Naive thymus-derived CD8-positive, alpha-beta T cell (primary cell): ENCODE measurements at regions not wholly inside any gene's neighbourhood (a gene's known extent, or its start where the extent isn't known, plus 50 kb on each side); places are given as distances from the start of the nearest gene placed in this dataset.

Experiments used
- ATAC-seq, 2 donors: fragments of 150-1000 bp; cut with Tn5 transposase in 1 of 2; sonication (Bioruptor Pico), chemical (Tn5 transposase) in 1 of 2; 1 replicate in 1 of 2; 2 replicates in 1 of 2; pipeline ENCODE4 v1.10.0; 2021; ENCODE audit warnings: mild to moderate bottlenecking in 2 of 2, moderate library complexity in 2 of 2
- POLR2A ChIA-PET: fragments of 350-600 bp; sonication (Branson Sonifier 250); formaldehyde crosslinking; loops from one replicate; lab custom pipeline; 2021; ENCODE audit warnings: antibody characterized with exemption; lab: Charles Lee
- DNase-seq, 10 donors: peaks; one replicate each; pipeline versions ENCODE4 v3.0.0 to v3.0.0-alpha.2; 2020 to 2022
- H3K27ac Mint-ChIP-seq, 10 donors: one replicate each; pipeline ENCODE4 v1.8.0; 2020 to 2022; ENCODE audit warnings: mild to moderate bottlenecking in 10 of 10, mixed read lengths in 10 of 10, moderate library complexity in 4 of 10, inconsistent platforms in 1 of 10
- H3K27me3 Mint-ChIP-seq, 5 donors: one replicate each; pipeline ENCODE4 v1.8.0; 2021 to 2022; ENCODE audit warnings: mixed read lengths in 5 of 5
- H3K36me3 Mint-ChIP-seq, 3 donors: one replicate each; pipeline ENCODE4 v1.8.0; 2020 to 2022; ENCODE audit warnings: mixed read lengths in 3 of 3, mild to moderate bottlenecking in 2 of 3, inconsistent platforms in 1 of 3
- H3K4me1 Mint-ChIP-seq, 4 donors: one replicate each; pipeline ENCODE4 v1.8.0; 2021 to 2022; ENCODE audit warnings: mixed read lengths in 4 of 4
- H3K4me3 Mint-ChIP-seq, 10 donors: one replicate each; pipeline ENCODE4 v1.8.0; 2020 to 2022; ENCODE audit warnings: mild to moderate bottlenecking in 10 of 10, mixed read lengths in 10 of 10, moderate library complexity in 6 of 10, inconsistent platforms in 1 of 10
- H3K9me3 Mint-ChIP-seq, 9 donors: one replicate each; pipeline ENCODE4 v1.8.0; 2020 to 2022; ENCODE audit warnings: mixed read lengths in 9 of 9, mild to moderate bottlenecking in 3 of 9, inconsistent platforms in 1 of 9, moderate library complexity in 1 of 9

DNA sequence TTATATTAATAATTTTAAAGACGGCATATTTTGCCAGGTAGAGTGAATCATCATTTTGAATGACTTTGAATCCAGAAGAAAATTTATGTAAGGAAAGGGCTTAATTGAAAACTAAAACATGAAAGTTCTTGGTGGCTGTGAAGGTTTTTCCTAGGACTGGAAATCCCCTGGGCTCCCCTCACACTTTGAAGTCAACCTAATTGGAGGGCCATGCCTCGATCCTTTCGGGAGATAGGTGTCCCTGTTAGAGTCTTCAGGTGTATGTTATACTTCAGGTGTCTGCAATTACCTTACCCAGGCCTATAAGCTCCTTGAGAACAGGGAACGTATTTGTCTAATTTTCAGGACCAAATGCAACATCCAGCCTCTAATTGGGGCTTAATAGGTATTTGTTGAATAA is 73.0 kb downstream of the ARL4C start:
- no peaks in the 10 kb centered on the region for H3K36me3 Mint-ChIP-seq
- peak overlapping the region; percentile 96 to 100 (median 100) for H3K27ac Mint-ChIP-seq
- no peak for ATAC-seq
- DNase-seq = no peak
- H3K27me3 Mint-ChIP-seq = no peaks in the 10 kb centered on the region
- peaks cover 0 to under 1% (median 0%) of the 10 kb centered on the region in 9 donors for H3K9me3 Mint-ChIP-seq
- H3K4me1 Mint-ChIP-seq = peaks cover 43 to 97% (median 94%) of the 10 kb centered on the region in 4 donors
- peak overlapping the region in 7 of 10 donors; percentile 10 to 88 (median 32) for H3K4me3 Mint-ChIP-seq
- POLR2A ChIA-PET = interaction anchor here (1.0 to 18.2 kb wide), 6 partner anchors 19 to 132 kb away, joined by 3 to 593 read pairs (median 58); partner anchors contain the start of gene ARL4C

DNA sequence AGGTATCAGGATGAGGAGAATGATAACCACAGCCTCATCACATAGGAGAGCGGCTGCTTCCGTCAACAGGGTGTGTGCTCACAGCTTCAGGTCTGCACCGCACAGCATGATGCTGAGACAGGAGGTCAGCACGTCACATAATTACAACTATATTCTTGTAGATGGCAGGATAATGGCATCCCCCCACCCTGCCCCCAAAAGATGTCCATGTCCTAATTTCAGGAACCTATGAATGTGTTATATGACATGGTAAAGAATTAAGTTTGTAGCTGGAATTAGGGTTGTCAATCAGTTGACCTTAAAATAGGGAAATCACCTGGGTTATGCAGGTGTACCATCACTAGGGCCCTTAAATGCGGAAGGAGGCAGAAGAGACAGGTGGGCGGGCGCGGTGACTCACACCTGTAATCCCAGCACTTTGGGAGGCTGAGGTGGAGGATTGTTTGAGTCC is 73.9 kb downstream of the ARL4C start:
- H3K27me3 Mint-ChIP-seq = no peaks in the 10 kb centered on the region
- peaks cover 0 to 9% (median 4%) of the 10 kb centered on the region in 3 donors for H3K36me3 Mint-ChIP-seq
- peak overlapping the region; percentile 96 to 100 (median 100) for H3K27ac Mint-ChIP-seq
- H3K4me1 Mint-ChIP-seq = peaks cover 48 to 94% (median 89%) of the 10 kb centered on the region in 4 donors
- H3K4me3 Mint-ChIP-seq = peak overlapping the region; percentile 44 to 86 (median 80)
- peak; percentile 50 to 76 for ATAC-seq
- H3K9me3 Mint-ChIP-seq = peaks cover 0 to 10% (median 7%) of the 10 kb centered on the region in 9 donors
- DNase-seq = peak in 9 of 10 donors; percentile 32 to 88 (median 77)
- POLR2A ChIA-PET = interaction anchor here (0.6 to 18.2 kb wide), 14 partner anchors 10 to 287 kb away, joined by 3 to 593 read pairs (median 6); partner anchors contain the start of gene ARL4C

DNA sequence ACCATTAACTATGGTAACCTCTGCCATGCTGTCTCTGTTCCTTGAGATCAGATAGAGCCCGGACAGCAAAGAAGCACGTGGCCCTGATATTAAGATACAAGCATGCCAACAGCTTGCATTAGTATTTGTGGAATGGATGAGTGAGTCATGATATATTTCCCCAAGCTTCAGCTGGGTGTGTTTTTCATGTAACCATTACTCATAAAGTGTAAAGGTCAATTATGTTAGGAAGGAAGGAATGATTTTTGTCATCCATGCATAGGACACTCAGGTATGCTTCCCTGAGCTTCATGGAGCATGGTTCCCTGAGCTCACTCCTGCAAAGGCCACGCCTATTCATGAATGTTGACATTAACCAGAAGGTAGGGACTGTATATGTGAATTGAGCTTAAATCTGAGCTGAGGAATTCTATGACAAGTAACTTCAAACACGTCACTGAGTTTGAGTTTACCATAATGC is 74.6 kb downstream of the ARL4C start:
- H3K27me3 Mint-ChIP-seq = no peaks in the 10 kb centered on the region

DNA sequence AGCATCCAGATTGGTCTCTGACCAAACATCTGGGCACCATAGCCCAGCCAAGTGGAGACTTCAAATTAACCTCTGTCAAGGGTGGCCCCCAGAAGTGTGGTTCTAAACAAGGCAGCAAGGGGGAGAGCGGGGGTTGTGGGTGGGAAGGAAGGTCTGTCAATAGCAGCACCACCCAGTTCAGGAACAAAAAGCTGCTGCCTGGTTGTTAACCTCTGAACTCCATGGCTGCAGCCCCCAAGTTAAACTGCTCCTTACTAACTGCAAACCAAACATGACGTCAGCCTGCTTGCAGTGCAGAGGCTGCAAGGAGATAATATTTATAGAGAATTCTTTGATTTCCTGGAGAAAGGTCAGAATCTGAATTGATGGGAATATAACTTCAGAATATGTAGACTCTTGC is 76.5 kb downstream of the ARL4C start:
- H3K9me3 Mint-ChIP-seq = peaks cover 0 to 10% (median 7%) of the 10 kb centered on the region in 9 donors
- peak; percentile 35 to 39 for ATAC-seq

More for the DNA sequence above, 74.6 kb downstream of the ARL4C start:
- H3K4me1 Mint-ChIP-seq = peaks cover 43 to 87% (median 82%) of the 10 kb centered on the region in 4 donors
- ATAC-seq = no peak
- POLR2A ChIA-PET = interaction anchor here (0.6 to 18.2 kb wide), 15 partner anchors 10 to 286 kb away, joined by 3 to 593 read pairs (median 5); partner anchors contain the start of gene ARL4C
- peaks cover 0 to 10% (median 7%) of the 10 kb centered on the region in 9 donors for H3K9me3 Mint-ChIP-seq
- H3K4me3 Mint-ChIP-seq = peak overlapping the region; percentile 44 to 86 (median 80)
- peaks cover 0 to 13% (median 4%) of the 10 kb centered on the region in 3 donors for H3K36me3 Mint-ChIP-seq
- no peak for DNase-seq
- peak overlapping the region; percentile 96 to 100 (median 100) for H3K27ac Mint-ChIP-seq

DNA sequence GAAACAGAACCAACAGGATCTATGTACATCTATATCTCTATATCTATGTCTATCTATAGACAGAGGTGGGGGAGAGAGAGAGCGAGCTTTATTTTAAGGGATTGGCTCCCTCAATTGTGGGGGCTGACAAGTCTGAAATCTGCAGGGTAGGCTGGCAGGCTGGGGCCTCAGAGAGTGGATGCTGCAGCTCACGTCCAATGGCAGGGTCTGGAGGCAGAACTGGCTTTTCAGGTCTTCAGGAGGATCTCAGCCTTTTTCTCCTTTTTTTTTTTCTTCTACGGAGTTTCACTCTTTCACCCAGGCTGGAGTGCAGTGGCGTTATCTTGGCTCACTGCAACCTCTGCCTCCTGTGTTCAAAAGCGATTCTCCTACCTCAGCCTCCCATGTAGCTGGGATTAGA is 77.2 kb downstream of the ARL4C start:
- ATAC-seq = no peak
- no peaks in the 10 kb centered on the region for H3K27me3 Mint-ChIP-seq
- H3K4me3 Mint-ChIP-seq = peak overlapping the region in 4 of 10 donors; percentile 21 to 67 (median 62)
- DNase-seq = no peak
- peaks cover 0 to 16% (median 4%) of the 10 kb centered on the region in 3 donors for H3K36me3 Mint-ChIP-seq
- peaks cover 35 to 72% (median 71%) of the 10 kb centered on the region in 4 donors for H3K4me1 Mint-ChIP-seq
- peak overlapping the region; percentile 93 to 100 (median 100) for H3K27ac Mint-ChIP-seq
- POLR2A ChIA-PET = interaction anchor here (0.9 to 18.2 kb wide), 8 partner anchors 24 to 130 kb away, joined by 3 to 593 read pairs (median 6); partner anchors contain the start of gene ARL4C
- peaks cover 0 to 13% (median 7%) of the 10 kb centered on the region in 9 donors for H3K9me3 Mint-ChIP-seq

More for the DNA sequence above, 76.5 kb downstream of the ARL4C start:
- Mint-ChIP-seq H3K27ac (peak overlapping the region; percentile 93 to 100 (median 100)), H3K27me3 (no peaks in the 10 kb centered on the region), H3K4me1 (peaks cover 36 to 72% (median 71%) of the 10 kb centered on the region in 4 donors), H3K4me3 (peak overlapping the region in 7 of 10 donors; percentile 24 to 75 (median 64)), H3K36me3 (peaks cover 0 to 16% (median 4%) of the 10 kb centered on the region in 3 donors)
- DNase-seq = peak in 8 of 10 donors; percentile 11 to 80 (median 58)
- POLR2A ChIA-PET = interaction anchor here (0.5 to 18.2 kb wide), 13 partner anchors 12 to 285 kb away, joined by 3 to 593 read pairs (median 4); partner anchors contain the start of gene ARL4C

DNA sequence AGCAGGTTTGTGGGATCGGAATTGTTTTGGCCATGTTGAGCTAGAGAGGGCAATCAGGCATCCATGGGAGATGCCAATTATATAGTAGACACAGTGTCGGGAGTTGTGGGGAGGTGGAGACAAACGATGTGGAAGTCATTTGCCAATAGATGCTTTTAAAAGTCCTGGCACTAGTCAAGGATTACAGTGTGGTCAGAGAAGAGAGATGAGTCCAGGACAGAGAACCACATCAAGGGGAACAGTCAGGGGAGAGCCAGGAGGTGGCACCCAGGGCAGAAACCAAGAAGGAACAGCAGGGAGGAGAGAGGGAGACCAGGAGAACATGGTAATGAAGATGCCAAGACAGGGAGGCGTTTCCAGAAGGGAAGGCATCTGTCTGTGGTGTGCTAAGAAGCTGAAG is 81.2 kb downstream of the ARL4C start:
- no peak overlapping the region for H3K4me3 Mint-ChIP-seq
- no peak for ATAC-seq
- peaks cover 29 to 53% (median 50%) of the 10 kb centered on the region in 4 donors for H3K4me1 Mint-ChIP-seq
- peak overlapping the region in 6 of 10 donors; percentile 0 to 71 (median 48) for H3K27ac Mint-ChIP-seq
- no peak for DNase-seq
- peaks cover 0 to 16% (median 4%) of the 10 kb centered on the region in 3 donors for H3K36me3 Mint-ChIP-seq
- H3K9me3 Mint-ChIP-seq = peaks cover 0 to 13% (median 7%) of the 10 kb centered on the region in 9 donors
- no peaks in the 10 kb centered on the region for H3K27me3 Mint-ChIP-seq
- POLR2A ChIA-PET = interaction anchor here (0.9 kb wide), 1 partner anchor 15 kb away, joined by 3 read pairs; no protein-coding TSS in a partner anchor

DNA sequence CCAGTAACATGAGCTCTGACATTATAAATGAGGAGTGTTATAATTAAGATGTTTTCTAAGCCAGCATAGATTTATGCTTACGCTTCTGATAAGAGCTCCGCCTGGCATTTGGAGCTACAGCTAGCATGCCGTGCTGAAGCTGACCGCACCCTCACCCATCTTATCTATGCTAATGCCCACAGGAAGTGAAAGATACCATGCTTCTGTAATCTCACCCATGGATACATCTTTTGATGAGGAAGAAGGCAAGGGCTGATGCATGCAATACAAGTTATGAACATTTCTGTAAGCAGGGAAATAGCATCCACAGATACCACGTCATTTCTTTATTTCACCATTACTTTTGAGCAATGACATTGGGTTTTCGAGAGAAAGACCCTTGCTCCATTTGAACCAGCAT is 82.3 kb downstream of the ARL4C start:
- Mint-ChIP-seq H3K27ac (peak overlapping the region in 6 of 10 donors; percentile 3 to 80 (median 52)), H3K4me3 (no peak overlapping the region), H3K36me3 (peaks cover 0 to 16% (median 4%) of the 10 kb centered on the region in 3 donors), H3K9me3 (peaks cover 0 to 13% (median 7%) of the 10 kb centered on the region in 9 donors), H3K4me1 (peaks cover 31 to 52% (median 44%) of the 10 kb centered on the region in 4 donors), H3K27me3 (no peaks in the 10 kb centered on the region)
- no peak for ATAC-seq
- no peak for DNase-seq
- POLR2A ChIA-PET = interaction anchor here (0.9 to 1.1 kb wide), 2 partner anchors 14 to 84 kb away, joined by 3 read pairs; no protein-coding TSS in a partner anchor

DNA sequence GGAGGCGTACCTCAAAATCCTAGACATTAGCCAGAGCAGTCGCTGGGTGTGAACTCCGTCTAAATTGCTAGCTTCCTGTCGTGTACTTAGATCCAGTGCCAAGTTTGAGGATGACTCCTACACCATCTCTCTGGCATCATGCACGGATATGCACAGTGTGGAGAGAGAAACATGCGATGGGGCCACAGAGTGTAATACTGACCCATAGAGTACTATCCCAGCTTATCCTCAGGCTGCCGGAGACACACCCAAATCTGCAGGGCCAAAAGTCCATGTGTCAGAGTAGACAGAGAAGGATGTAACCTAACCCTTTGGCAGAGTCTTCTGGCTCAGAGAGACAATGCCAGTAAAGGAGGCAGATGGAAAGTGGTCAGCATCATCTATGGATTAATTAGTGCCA is 84.2 kb downstream of the ARL4C start:
- ATAC-seq = no peak
- POLR2A ChIA-PET = interaction anchor here (0.8 to 2.4 kb wide), 5 partner anchors 10 to 80 kb away, joined by 3 to 11 read pairs (median 3); no protein-coding TSS in a partner anchor
- Mint-ChIP-seq H3K9me3 (peaks cover 0 to 4% (median 0%) of the 10 kb centered on the region in 9 donors), H3K4me1 (peaks cover 23 to 42% (median 36%) of the 10 kb centered on the region in 4 donors), H3K27ac (peak overlapping the region in 2 of 10 donors; percentile 53 to 83), H3K36me3 (peaks cover 0 to 7% (median 0%) of the 10 kb centered on the region in 3 donors), H3K4me3 (no peak overlapping the region), H3K27me3 (no peaks in the 10 kb centered on the region)
- DNase-seq = no peak

DNA sequence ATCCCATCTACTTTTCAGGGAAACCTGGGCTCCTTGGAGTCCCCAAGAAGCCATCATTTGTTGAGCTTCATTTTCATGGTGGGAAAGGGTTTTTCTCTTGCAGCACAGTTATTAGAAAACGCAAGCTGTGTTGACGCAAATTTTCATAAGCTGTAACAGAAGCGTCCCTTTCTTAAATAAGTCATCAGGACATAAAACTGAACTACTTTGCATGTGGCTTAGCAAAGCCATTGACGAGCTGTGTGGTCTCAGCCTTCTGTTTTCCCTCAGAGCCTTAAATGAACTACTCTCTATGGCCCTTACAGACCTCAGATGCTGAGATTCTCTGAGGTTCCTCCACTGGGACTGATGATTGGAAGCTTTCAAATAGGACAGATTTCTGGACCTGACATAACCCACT is 85.1 kb downstream of the ARL4C start:
- DNase-seq = no peak
- ATAC-seq = no peak
- no peak overlapping the region for H3K4me3 Mint-ChIP-seq
- H3K9me3 Mint-ChIP-seq = peaks cover 0 to 4% (median 0%) of the 10 kb centered on the region in 9 donors
- H3K27me3 Mint-ChIP-seq = no peaks in the 10 kb centered on the region
- POLR2A ChIA-PET = interaction anchor here (1.8 to 2.4 kb wide), 2 partner anchors 11 to 14 kb away, joined by 9 to 11 read pairs; no protein-coding TSS in a partner anchor
- no peaks in the 10 kb centered on the region for H3K36me3 Mint-ChIP-seq
- peaks cover 23 to 42% (median 34%) of the 10 kb centered on the region in 4 donors for H3K4me1 Mint-ChIP-seq
- peak overlapping the region in 3 of 10 donors; percentile 2 to 58 (median 34) for H3K27ac Mint-ChIP-seq

DNA sequence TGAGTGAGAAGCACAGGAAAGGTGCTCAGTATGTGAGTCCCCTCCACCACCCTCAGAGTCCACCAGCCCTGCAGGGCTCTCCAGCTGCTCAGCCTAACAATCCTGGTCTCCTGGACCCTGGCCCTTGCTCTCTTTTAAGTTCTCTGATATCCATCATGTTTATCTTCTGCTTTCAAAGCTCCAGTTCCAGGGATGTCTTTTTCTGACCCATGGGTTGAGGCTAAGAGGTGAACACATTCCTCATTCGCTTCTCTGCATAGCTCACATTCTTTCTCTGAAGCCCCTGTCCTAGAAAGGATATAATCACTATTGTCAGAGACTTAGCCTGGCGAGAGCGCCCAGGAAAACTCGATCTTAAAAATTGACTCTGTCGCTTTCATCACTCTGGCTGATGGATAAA is 86.4 kb downstream of the ARL4C start:
- peak overlapping the region in 6 of 10 donors; percentile 24 to 82 (median 49) for H3K27ac Mint-ChIP-seq
- H3K4me3 Mint-ChIP-seq = no peak overlapping the region
- ATAC-seq = no peak
- no peaks in the 10 kb centered on the region for H3K36me3 Mint-ChIP-seq
- H3K4me1 Mint-ChIP-seq = peaks cover 22 to 50% (median 38%) of the 10 kb centered on the region in 4 donors
- POLR2A ChIA-PET = interaction anchor here (0.8 to 1.3 kb wide), 3 partner anchors 12 to 22 kb away, joined by 3 to 6 read pairs (median 3); no protein-coding TSS in a partner anchor
- DNase-seq = no peak
- H3K27me3 Mint-ChIP-seq = no peaks in the 10 kb centered on the region
- H3K9me3 Mint-ChIP-seq = peaks cover 0 to 4% (median 0%) of the 10 kb centered on the region in 9 donors

DNA sequence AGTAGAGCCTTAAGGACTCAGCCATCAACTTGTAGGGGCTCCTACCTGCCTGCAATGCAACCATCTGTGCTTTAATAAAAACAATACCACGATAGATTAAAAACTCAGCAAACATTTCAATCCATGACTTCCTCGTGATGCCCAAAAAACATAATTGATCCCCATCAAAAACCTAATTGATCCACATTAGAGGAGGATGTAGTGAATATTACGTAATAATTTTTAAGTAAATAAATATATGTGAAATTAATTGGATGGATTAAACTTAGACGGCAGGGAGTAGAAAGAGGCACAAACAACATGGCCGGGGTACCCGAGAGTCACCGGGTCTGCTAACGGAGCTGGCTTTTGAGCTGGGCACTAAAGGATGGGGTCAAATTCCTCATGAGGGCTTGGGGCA is 87.3 kb downstream of the ARL4C start:
- H3K27ac Mint-ChIP-seq = peak overlapping the region in 1 of 10 donors; percentile 60
- H3K36me3 Mint-ChIP-seq = no peaks in the 10 kb centered on the region
- peaks cover 14 to 43% (median 34%) of the 10 kb centered on the region in 4 donors for H3K4me1 Mint-ChIP-seq
- no peak overlapping the region for H3K4me3 Mint-ChIP-seq
- POLR2A ChIA-PET = no interaction called here
- no peaks in the 10 kb centered on the region for H3K27me3 Mint-ChIP-seq
- H3K9me3 Mint-ChIP-seq = no peaks in the 10 kb centered on the region
- DNase-seq = no peak
- ATAC-seq = no peak

DNA sequence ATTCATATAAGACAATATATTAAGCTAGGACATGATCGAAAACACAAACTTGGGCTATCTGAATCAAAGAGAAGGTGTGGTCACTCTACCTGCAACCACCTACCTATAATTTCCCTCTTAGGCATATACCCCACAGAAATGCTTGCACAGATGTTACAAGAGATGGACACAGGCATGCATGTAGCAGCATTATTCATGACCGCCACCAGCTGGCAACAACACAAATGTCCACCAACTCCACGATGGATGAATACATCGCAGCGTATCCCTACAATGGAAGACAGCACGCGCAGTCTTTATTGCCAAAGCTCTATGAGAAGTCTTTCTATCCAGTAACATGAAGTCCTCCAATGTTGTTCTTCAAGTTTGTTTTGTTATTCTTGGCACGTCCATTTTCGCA is 90.8 kb downstream of the ARL4C start:
- POLR2A ChIA-PET = interaction anchor here (1.0 to 1.7 kb wide), 2 partner anchors 44 to 90 kb away, joined by 3 read pairs; no protein-coding TSS in a partner anchor
- no peaks in the 10 kb centered on the region for H3K36me3 Mint-ChIP-seq
- H3K27ac Mint-ChIP-seq = peak overlapping the region in 3 of 10 donors; percentile 11 to 65 (median 12)
- no peaks in the 10 kb centered on the region for H3K9me3 Mint-ChIP-seq
- no peak for ATAC-seq
- peaks cover 10 to 38% (median 34%) of the 10 kb centered on the region in 4 donors for H3K4me1 Mint-ChIP-seq
- H3K27me3 Mint-ChIP-seq = no peaks in the 10 kb centered on the region
- DNase-seq = no peak
- H3K4me3 Mint-ChIP-seq = no peak overlapping the region
